ENCODE measurements at regions not wholly inside any gene's neighbourhood (a gene's known extent, or its start where the extent isn't known, plus 50 kb on each side); places are given as distances from the start of the nearest gene placed in this dataset.

GRCh38 chr1:24983006-24983680, 53.1 kb upstream of the RUNX3 start:
- DNase-seq: no peak

DNA sequence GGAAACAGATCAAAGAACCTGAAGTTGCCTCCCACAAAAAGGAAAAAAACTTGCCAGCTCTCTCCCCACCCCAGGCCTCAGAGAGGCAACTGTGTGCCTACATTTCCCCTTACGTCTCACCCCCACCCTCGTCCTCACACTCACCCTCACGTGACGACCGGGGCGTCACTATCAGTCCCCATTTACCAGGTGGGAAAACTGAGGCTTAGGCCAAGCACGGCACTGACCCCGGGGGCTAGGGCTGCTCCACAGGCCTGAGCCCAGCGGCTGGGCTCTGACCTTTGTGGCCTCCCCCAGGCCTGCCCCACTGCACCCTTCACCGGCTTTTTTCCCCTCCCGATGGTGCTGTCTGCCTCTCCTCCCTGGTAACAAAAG, 51.5 kb upstream of the RUNX3 start:
- peak; percentile 12 for DNase-seq

- DNase-seq: no peak
Measured at GRCh38 chr1:24980836-24981630, 51.0 kb upstream of the RUNX3 start.
